HCT116 (cell line): ENCODE measurements at regions not wholly inside any gene's neighbourhood (a gene's known extent, or its start where the extent isn't known, plus 50 kb on each side); places are given as distances from the start of the nearest gene placed in this dataset.

ENCODE experiments used
- ATAC-seq: fragments of 200-7000 bp; cut with Tn5 transposase; 2 replicates; pipeline ENCODE4 v1.9.1; 2020; ENCODE audit warnings: mild to moderate bottlenecking, moderate library complexity
- BruUV-seq: library from RNA; stranded (reverse); fragments of 400-500 nt; replicated peaks from 2 replicates; lab custom pipeline; 2021; lab: Mats Ljungman, UMichigan
- CTCF ChIA-PET: fragments of 300-600 bp; sonication (Branson Sonifier 250); formaldehyde crosslinking; loops from one replicate; lab custom pipeline; 2021; ENCODE audit warnings: antibody characterized with exemption; lab: Charles Lee
- POLR2A ChIA-PET: fragments of 300-600, 350-600 bp; sonication (Branson Sonifier 250); formaldehyde crosslinking; loops from one replicate; lab custom pipeline; 2021; ENCODE audit warnings: antibody characterized with exemption; lab: Charles Lee
- RAD21 ChIA-PET, 2 experiments: fragments of 300-600 bp; sonication (Branson Sonifier 250); formaldehyde crosslinking; loops; one replicate each; lab custom pipeline; 2023; ENCODE audit warnings: low total read pairs in 2 of 2; ENCODE audit not compliant: uncharacterized antibody in 2 of 2, unreplicated experiment in 2 of 2, low non-redundant PET in 1 of 2; lab: Charles Lee
- DNase-seq: peaks from one replicate; pipeline ENCODE4 v3.0.0-alpha.2; 2010; ENCODE audit warnings: low read depth, low spot score
- H2AFZ ChIP-seq: fragments of 200-600 bp; shearing (Covaris generic), sonication (generic); 2 replicates; pipeline ENCODE4 v1.6.1; 2017; ENCODE audit warnings: low read depth, mixed run types, mixed read lengths, antibody characterized with exemption, low read length; ENCODE audit not compliant: poor library complexity, severe bottlenecking
- H3K27ac ChIP-seq: 2 replicates; pipeline ENCODE4 v1.5.1; 2012; ENCODE audit warnings: low read depth, low read length
- H3K27me3 ChIP-seq: fragments of 200-600 bp; sonication (generic); 2 replicates; pipeline ENCODE4 v1.6.1; 2016; ENCODE audit warnings: mixed run types, low read length, mixed read lengths; ENCODE audit not compliant: insufficient read depth
- H3K36me3 ChIP-seq, 2 experiments: fragments of 200-500 bp in 1 of 2; fragments of 200-600 bp in 1 of 2; sonication (Bioruptor generic) in 1 of 2; sonication (generic) in 1 of 2; 2 replicates each; pipeline versions ENCODE4 v1.5.1 to v1.6.1; 2014 to 2016; ENCODE audit warnings: low read length in 2 of 2, inconsistent platforms in 1 of 2, mixed read lengths in 1 of 2, mixed run types in 1 of 2; ENCODE audit not compliant: insufficient read depth in 2 of 2, control insufficient read depth in 1 of 2
- H3K4me1 ChIP-seq, 2 experiments: fragments of 200-600 bp in 1 of 2; sonication (generic) in 1 of 2; 2 replicates each; pipeline versions ENCODE4 v1.5.1 to v1.6.1; 2012 to 2017; ENCODE audit warnings: low read length in 2 of 2, inconsistent platforms in 1 of 2, mild to moderate bottlenecking in 1 of 2, mixed read lengths in 1 of 2, mixed run types in 1 of 2, moderate library complexity in 1 of 2; ENCODE audit not compliant: insufficient read depth in 2 of 2, control insufficient read depth in 1 of 2
- H3K4me2 ChIP-seq: fragments of 200-600 bp; sonication (generic); 2 replicates; pipeline ENCODE4 v1.6.1; 2017; ENCODE audit warnings: mixed run types, low read length, mixed read lengths
- H3K4me3 ChIP-seq, 2 experiments: fragments of 200-600 bp in 1 of 2; sonication (generic) in 1 of 2; replicated peaks in 1 of 2; 2 replicates each; pipeline ENCODE4 v1.5.1; 2011 to 2016; ENCODE audit warnings: low read length in 2 of 2, control low read depth in 1 of 2, low read depth in 1 of 2, mild to moderate bottlenecking in 1 of 2, mixed read lengths in 1 of 2, mixed run types in 1 of 2
- H3K79me2 ChIP-seq: fragments of 200-600 bp; sonication (generic); 2 replicates; pipeline ENCODE4 v1.6.1; 2017; ENCODE audit warnings: mild to moderate bottlenecking, mixed run types, low read length, moderate library complexity, mixed read lengths; ENCODE audit not compliant: insufficient read depth
- H3K9ac ChIP-seq: fragments of 200-600 bp; sonication (generic); 2 replicates; pipeline ENCODE4 v1.6.1; 2016; ENCODE audit warnings: low read length, mixed read lengths
- H3K9me2 ChIP-seq: fragments of 200-600 bp; sonication (generic), shearing (Covaris generic); 2 replicates; pipeline ENCODE4 v1.6.1; 2017; ENCODE audit warnings: mixed run types, mild to moderate bottlenecking, moderate library complexity; ENCODE audit not compliant: insufficient read depth
- H3K9me3 ChIP-seq, 2 experiments: fragments of 200-500 bp in 1 of 2; fragments of 200-600 bp in 1 of 2; sonication (Bioruptor generic) in 1 of 2; sonication (generic) in 1 of 2; 2 replicates each; pipeline ENCODE4 v1.6.1; 2014 to 2017; ENCODE audit warnings: low read length in 2 of 2, mixed read lengths in 2 of 2, inconsistent platforms in 1 of 2, low read depth in 1 of 2, mild to moderate bottlenecking in 1 of 2, mixed run types in 1 of 2, moderate library complexity in 1 of 2; ENCODE audit not compliant: control insufficient read depth in 1 of 2, insufficient read depth in 1 of 2
- H4K20me1 ChIP-seq: fragments of 200-600 bp; sonication (generic), shearing (Covaris generic); 2 replicates; pipeline ENCODE4 v1.6.1; 2017; ENCODE audit warnings: mixed run types, mild to moderate bottlenecking, moderate library complexity; ENCODE audit not compliant: insufficient read depth
- CBX3 ChIP-seq: IDR thresholded peaks from 2 replicates; pipeline ENCODE4 v1.6.1; 2012; ENCODE audit warnings: low read depth
- CEBPB ChIP-seq: IDR thresholded peaks from 2 replicates; pipeline ENCODE4 v1.6.1; 2012; ENCODE audit warnings: low read depth
- EGR1 ChIP-seq: IDR thresholded peaks from 2 replicates; pipeline ENCODE4 v1.6.1; 2012; ENCODE audit warnings: low read depth
- ELF1 ChIP-seq: IDR thresholded peaks from 2 replicates; pipeline ENCODE4 v1.6.1; 2012; ENCODE audit warnings: low read depth, borderline replicate concordance
- EZH2phosphoT487 ChIP-seq: fragments of 200-600 bp; IDR thresholded peaks from 2 replicates; pipeline ENCODE4 v1.6.1; 2018; ENCODE audit warnings: antibody characterized with exemption, borderline replicate concordance
- JUND ChIP-seq: IDR thresholded peaks from 2 replicates; pipeline ENCODE4 v1.6.1; 2012
- POLR2AphosphoS5 ChIP-seq: IDR thresholded peaks from 2 replicates; pipeline ENCODE4 v1.6.1; 2011; ENCODE audit warnings: mild to moderate bottlenecking, low read depth, low read length, moderate library complexity
- RAD21 ChIP-seq: IDR thresholded peaks from 2 replicates; pipeline ENCODE4 v1.6.1; 2012; ENCODE audit warnings: low read depth, mild to moderate bottlenecking
- SP1 ChIP-seq: IDR thresholded peaks from 2 replicates; pipeline ENCODE4 v1.6.1; 2012; ENCODE audit warnings: low read depth
- SRF ChIP-seq: IDR thresholded peaks from 2 replicates; pipeline ENCODE4 v1.6.1; 2012; ENCODE audit warnings: low read depth
- YY1 ChIP-seq: IDR thresholded peaks from 2 replicates; pipeline ENCODE4 v1.6.1; 2011; ENCODE audit warnings: low read length, low read depth, moderate library complexity, mild to moderate bottlenecking; ENCODE audit not compliant: insufficient replicate concordance; ENCODE audit errors: extremely low read depth
- ZBTB33 ChIP-seq: IDR thresholded peaks from 2 replicates; pipeline ENCODE4 v1.6.1; 2011; ENCODE audit warnings: mild to moderate bottlenecking, low read length, moderate library complexity; ENCODE audit not compliant: insufficient replicate concordance; ENCODE audit errors: extremely low read depth
- ZFX ChIP-seq: fragments of 450-650 bp; IDR thresholded peaks from 2 replicates; pipeline ENCODE4 v1.6.1; 2017
- ZNF274 ChIP-seq: fragments of 200-500 bp; sonication (Bioruptor generic); IDR thresholded peaks from 2 replicates; pipeline ENCODE4 v1.6.1; 2014; ENCODE audit warnings: mild to moderate bottlenecking, low read depth, low read length, inconsistent platforms
- intact Hi-C: fragments of 100-400 bp; cut with micrococcal nuclease; formaldehyde crosslinking; loops from 2 replicates; pipeline ENCODE4 v1.10.0; 2022
- TF ChIP-seq, protein P1 (sequence below): IDR thresholded peaks from 2 replicates; pipeline ENCODE4 v1.6.1; 2012
- TF ChIP-seq, protein P2 (sequence below): IDR thresholded peaks from 2 replicates; pipeline ENCODE4 v1.6.1; 2012
- TF ChIP-seq, protein P3 (sequence below), 3 experiments: fragments of 200-600 bp in 1 of 3; sonication (generic) in 1 of 3; IDR thresholded peaks in 2 of 3; conservative IDR thresholded peaks in 1 of 3; 2 replicates each; pipeline ENCODE4 v1.5.1; 2012 to 2017; ENCODE audit warnings: low read depth in 2 of 3, low read length in 2 of 3, antibody characterized with exemption in 1 of 3, borderline replicate concordance in 1 of 3, control low read depth in 1 of 3, mild to moderate bottlenecking in 1 of 3, mixed read lengths in 1 of 3, mixed run types in 1 of 3, moderate library complexity in 1 of 3; ENCODE audit not compliant: insufficient read depth in 1 of 3

GRCh38 chr11:96715208-96715607 is 325.4 kb downstream of the JRKL start:
- CTCF ChIA-PET = no interaction called here
- Histone ChIP-seq H4K20me1 (no peaks in the 10 kb centered on the region), H3K4me3 (no peak overlapping the region), H3K27me3 (no peaks in the 10 kb centered on the region), H3K4me2 (no peak overlapping the region), H3K9me3 (peaks cover 0 to 6% of the 10 kb centered on the region in 2 experiments; a peak in 2 of 4 replicates), H3K4me1 (no peaks in the 10 kb centered on the region), H3K27ac (no peak overlapping the region), H3K36me3 (no peaks in the 10 kb centered on the region), H3K9me2 (no peaks in the 10 kb centered on the region), H2AFZ (no peak overlapping the region), H3K9ac (no peak overlapping the region), H3K79me2 (no peaks in the 10 kb centered on the region)
- RAD21 ChIA-PET = no interaction called here
- no peak for ATAC-seq
- TF ChIP-seq YY1 = no peak
- TF ChIP-seq RAD21 = no peak
- TF ChIP-seq ZBTB33 = no peak
- TF ChIP-seq POLR2AphosphoS5 = no peak
- no peak for TF ChIP-seq CEBPB
- TF ChIP-seq SRF = no peak
- TF ChIP-seq, protein P1, sequence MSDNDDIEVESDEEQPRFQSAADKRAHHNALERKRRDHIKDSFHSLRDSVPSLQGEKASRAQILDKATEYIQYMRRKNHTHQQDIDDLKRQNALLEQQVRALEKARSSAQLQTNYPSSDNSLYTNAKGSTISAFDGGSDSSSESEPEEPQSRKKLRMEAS = no peak
- TF ChIP-seq ZNF274 = no peak
- TF ChIP-seq ELF1 = no peak
- TF ChIP-seq, protein P2, sequence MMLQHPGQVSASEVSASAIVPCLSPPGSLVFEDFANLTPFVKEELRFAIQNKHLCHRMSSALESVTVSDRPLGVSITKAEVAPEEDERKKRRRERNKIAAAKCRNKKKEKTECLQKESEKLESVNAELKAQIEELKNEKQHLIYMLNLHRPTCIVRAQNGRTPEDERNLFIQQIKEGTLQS = no peak
- no peak for TF ChIP-seq EGR1
- no peak for TF ChIP-seq EZH2phosphoT487
- TF ChIP-seq, protein P3, sequence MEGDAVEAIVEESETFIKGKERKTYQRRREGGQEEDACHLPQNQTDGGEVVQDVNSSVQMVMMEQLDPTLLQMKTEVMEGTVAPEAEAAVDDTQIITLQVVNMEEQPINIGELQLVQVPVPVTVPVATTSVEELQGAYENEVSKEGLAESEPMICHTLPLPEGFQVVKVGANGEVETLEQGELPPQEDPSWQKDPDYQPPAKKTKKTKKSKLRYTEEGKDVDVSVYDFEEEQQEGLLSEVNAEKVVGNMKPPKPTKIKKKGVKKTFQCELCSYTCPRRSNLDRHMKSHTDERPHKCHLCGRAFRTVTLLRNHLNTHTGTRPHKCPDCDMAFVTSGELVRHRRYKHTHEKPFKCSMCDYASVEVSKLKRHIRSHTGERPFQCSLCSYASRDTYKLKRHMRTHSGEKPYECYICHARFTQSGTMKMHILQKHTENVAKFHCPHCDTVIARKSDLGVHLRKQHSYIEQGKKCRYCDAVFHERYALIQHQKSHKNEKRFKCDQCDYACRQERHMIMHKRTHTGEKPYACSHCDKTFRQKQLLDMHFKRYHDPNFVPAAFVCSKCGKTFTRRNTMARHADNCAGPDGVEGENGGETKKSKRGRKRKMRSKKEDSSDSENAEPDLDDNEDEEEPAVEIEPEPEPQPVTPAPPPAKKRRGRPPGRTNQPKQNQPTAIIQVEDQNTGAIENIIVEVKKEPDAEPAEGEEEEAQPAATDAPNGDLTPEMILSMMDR (IDR thresholded peaks at IDR 0.05 in 2 of 3, conservative IDR thresholded peaks at IDR 0.05 in 1 of 3; ENCODE audit: borderline replicate concordance in 1 of 3, insufficient read depth in 1 of 3, low read depth in 2 of 3, low read length in 2 of 3) = no peak
- TF ChIP-seq SP1 = no peak
- TF ChIP-seq JUND = no peak
- TF ChIP-seq CBX3 = no peak
- TF ChIP-seq ZFX = no peak
- POLR2A ChIA-PET = no interaction called here
- DNase-seq = no peak
- intact Hi-C loops = no loop called here
- no TSS peak for BruUV-seq
